Neuronal stem cell (in vitro differentiated cells): ENCODE measurements at regions not wholly inside any gene's neighbourhood (a gene's known extent, or its start where the extent isn't known, plus 50 kb on each side); places are given as distances from the start of the nearest gene placed in this dataset.
A peak's percentile ranks its signal among the peaks of the same experiment; 100 is the strongest.

Source experiments
- DNase-seq: peaks from one replicate; pipeline ENCODE4 v3.0.0-alpha.2; 2013; ENCODE audit warnings: low spot score
- H2AFZ ChIP-seq: one replicate; pipeline ENCODE4 v1.6.1; 2013; ENCODE audit warnings: mild to moderate bottlenecking, low read length, inconsistent platforms
- H2AK5ac ChIP-seq: 2 replicates; pipeline ENCODE4 v1.6.1; 2013; ENCODE audit warnings: low read depth, mild to moderate bottlenecking, inconsistent platforms, low read length, moderate library complexity, mixed read lengths
- H2BK120ac ChIP-seq: 2 replicates; pipeline ENCODE4 v1.6.1; 2013; ENCODE audit warnings: low read depth, mild to moderate bottlenecking, inconsistent platforms, low read length, moderate library complexity, mixed read lengths
- H2BK12ac ChIP-seq: one replicate; pipeline ENCODE4 v1.6.1; 2013; ENCODE audit warnings: low read length, inconsistent platforms
- H2BK15ac ChIP-seq: 2 replicates; pipeline ENCODE4 v1.6.1; 2013; ENCODE audit warnings: mild to moderate bottlenecking, low read length, inconsistent platforms, mixed read lengths
- H2BK5ac ChIP-seq: one replicate; pipeline ENCODE4 v1.6.1; 2013; ENCODE audit warnings: inconsistent platforms, mild to moderate bottlenecking, low read length, moderate library complexity
- H3K14ac ChIP-seq: one replicate; pipeline ENCODE4 v1.6.1; 2013; ENCODE audit warnings: low read length, inconsistent platforms
- H3K18ac ChIP-seq: 2 replicates; pipeline ENCODE4 v1.6.1; 2013; ENCODE audit warnings: low read length, inconsistent platforms
- H3K23ac ChIP-seq: 2 replicates; pipeline ENCODE4 v1.6.1; 2013; ENCODE audit warnings: low read depth, mild to moderate bottlenecking, mixed read lengths, low read length, inconsistent platforms; ENCODE audit not compliant: poor library complexity
- H3K27ac ChIP-seq: replicated peaks from 3 replicates; pipeline ENCODE4 v1.5.1; 2013; ENCODE audit warnings: low read length, inconsistent platforms
- H3K27me3 ChIP-seq, 3 experiments: 2 replicates each; pipeline ENCODE4 v1.6.1; 2013; ENCODE audit warnings: low read length in 3 of 3, mild to moderate bottlenecking in 2 of 3, inconsistent platforms in 1 of 3, low read depth in 1 of 3, mixed read lengths in 1 of 3, moderate library complexity in 1 of 3; ENCODE audit not compliant: control insufficient read depth in 3 of 3, insufficient read depth in 3 of 3
- H3K36me3 ChIP-seq, 2 donors: replicated peaks in 1 of 2; 2 replicates each; pipeline ENCODE4 v1.6.1; 2013; ENCODE audit warnings: low read length in 2 of 2; ENCODE audit not compliant: control insufficient read depth in 2 of 2, insufficient read depth in 2 of 2
- H3K4ac ChIP-seq: 2 replicates; pipeline ENCODE4 v1.6.1; 2013; ENCODE audit warnings: inconsistent platforms, mild to moderate bottlenecking, low read length, moderate library complexity
- H3K4me1 ChIP-seq, 2 donors: 1 replicate in 1 of 2; 2 replicates in 1 of 2; pipeline ENCODE4 v1.6.1; 2013; ENCODE audit warnings: low read length in 2 of 2, low read depth in 1 of 2; ENCODE audit not compliant: control insufficient read depth in 2 of 2, insufficient read depth in 1 of 2
- H3K4me2 ChIP-seq: one replicate; pipeline ENCODE4 v1.6.1; 2013; ENCODE audit warnings: mild to moderate bottlenecking, low read length, inconsistent platforms; ENCODE audit not compliant: insufficient read depth, poor library complexity, severe bottlenecking
- H3K4me3 ChIP-seq, 2 donors: 2 replicates each; pipeline ENCODE4 v1.5.1; 2013; ENCODE audit warnings: low read length in 2 of 2, mild to moderate bottlenecking in 2 of 2, inconsistent platforms in 1 of 2, moderate library complexity in 1 of 2
- H3K79me1 ChIP-seq: one replicate; pipeline ENCODE4 v1.6.1; 2013; ENCODE audit warnings: low read depth, mild to moderate bottlenecking, inconsistent platforms, low read length, moderate library complexity
- H3K9ac ChIP-seq: one replicate; pipeline ENCODE4 v1.6.1; 2013; ENCODE audit warnings: mild to moderate bottlenecking, low read depth, low read length, inconsistent platforms; ENCODE audit not compliant: poor library complexity
- H3K9me3 ChIP-seq, 2 donors: replicated peaks in 1 of 2; 2 replicates each; pipeline versions ENCODE3 to v1.6.1; 2013; ENCODE audit warnings: low read length in 2 of 2, mild to moderate bottlenecking in 2 of 2, inconsistent platforms in 1 of 2, low read depth in 1 of 2, mixed read lengths in 1 of 2, moderate library complexity in 1 of 2; ENCODE audit not compliant: control insufficient read depth in 2 of 2, insufficient read depth in 1 of 2
- H4K8ac ChIP-seq: one replicate; pipeline ENCODE4 v1.6.1; 2013; ENCODE audit warnings: low read depth, mild to moderate bottlenecking, inconsistent platforms, low read length, moderate library complexity
- H4K91ac ChIP-seq: one replicate; pipeline ENCODE4 v1.6.1; 2013; ENCODE audit warnings: low read length, low read depth, mild to moderate bottlenecking, inconsistent platforms; ENCODE audit not compliant: poor library complexity
- WGBS, 2 donors: extraction: QIAGEN DNeasy Blood & Tissue Kit; methylation state at CpG; one replicate each; pipeline ENCODE4 v1.1.7; 2013; ENCODE audit warnings: missing lambda C conversion rate in 2 of 2, mixed read lengths in 1 of 2; ENCODE audit not compliant: insufficient read length in 2 of 2, insufficient replicate concordance in 1 of 2; ENCODE audit errors: extremely low coverage in 2 of 2; 5-methylcytosine and 5-hydroxymethylcytosine counted together

GRCh38 chr12:91432089-91432488, 249.5 kb upstream of the DCN start:
- Histone ChIP-seq H3K36me3 (no peaks in the 10 kb centered on the region), H3K27ac (no peak overlapping the region)
- no CpG with 5 or more reads among the region's 2 CpGs for WGBS, 2 donors

GRCh38 chr12:91424506-91424905, 241.9 kb upstream of the DCN start:
- H3K27me3 ChIP-seq = no peaks in the 10 kb centered on the region
- no peak overlapping the region for H3K4me2 ChIP-seq
- H2AK5ac ChIP-seq = no peak overlapping the region
- H3K14ac ChIP-seq = no peak overlapping the region
- H4K91ac ChIP-seq = no peak overlapping the region
- no peaks in the 10 kb centered on the region for H3K79me1 ChIP-seq
- H3K9ac ChIP-seq = no peak overlapping the region
- no CpG with 5 or more reads among the region's 2 CpGs for WGBS, 2 donors
- H2BK15ac ChIP-seq = no peak overlapping the region
- no peak overlapping the region for H2BK120ac ChIP-seq
- H3K23ac ChIP-seq = no peak overlapping the region
- no peak overlapping the region for H2BK5ac ChIP-seq
- no peak overlapping the region for H3K4ac ChIP-seq
- no peak overlapping the region for H3K27ac ChIP-seq
- no peak overlapping the region for H4K8ac ChIP-seq
- H3K4me3 ChIP-seq = no peak overlapping the region
- DNase-seq = no peak
- no peak overlapping the region for H3K18ac ChIP-seq
- H2AFZ ChIP-seq = no peak overlapping the region
- no peaks in the 10 kb centered on the region for H3K36me3 ChIP-seq
- H3K9me3 ChIP-seq = no peaks in the 10 kb centered on the region
- H3K4me1 ChIP-seq = no peaks in the 10 kb centered on the region
- H2BK12ac ChIP-seq = no peak overlapping the region

More at GRCh38 chr12:91432089-91432488, 249.5 kb upstream of the DCN start:
- Histone ChIP-seq H2AFZ (peak overlapping the region; percentile 46), H2BK12ac (no peak overlapping the region), H2AK5ac (no peak overlapping the region), H3K27me3 (no peaks in the 10 kb centered on the region), H4K8ac (no peak overlapping the region), H2BK15ac (no peak overlapping the region), H3K4me1 (peaks cover 4 to 19% of the 10 kb centered on the region in 2 donors), H2BK120ac (no peak overlapping the region), H3K9me3 (no peaks in the 10 kb centered on the region), H3K4me2 (no peak overlapping the region), H3K14ac (no peak overlapping the region), H3K23ac (no peak overlapping the region), H4K91ac (no peak overlapping the region), H3K79me1 (no peaks in the 10 kb centered on the region), H3K9ac (no peak overlapping the region), H3K4me3 (no peak overlapping the region), H3K4ac (no peak overlapping the region), H2BK5ac (no peak overlapping the region), H3K18ac (no peak overlapping the region)
- peak; percentile 42 for DNase-seq

DNA sequence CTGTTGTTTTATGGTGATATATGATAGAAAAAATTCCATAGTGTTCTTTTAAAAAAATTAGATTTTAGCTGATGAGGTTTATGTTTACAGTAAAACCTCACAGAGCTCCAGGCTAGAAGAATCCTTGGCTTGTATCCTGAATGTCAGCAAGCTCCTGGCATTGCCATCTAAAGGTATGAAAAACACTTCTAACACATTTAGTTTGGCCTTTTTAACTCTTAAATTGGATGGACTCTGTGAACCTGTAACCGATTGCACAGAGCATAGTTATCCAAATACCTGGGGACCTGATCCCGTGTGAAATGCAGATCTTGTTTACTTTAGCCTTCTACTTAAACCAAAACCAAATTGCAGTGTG, 241.1 kb upstream of the DCN start:
- Histone ChIP-seq H3K27ac (no peak overlapping the region), H3K27me3 (no peaks in the 10 kb centered on the region)
- WGBS, 2 donors = no CpG with 5 or more reads among the region's 2 CpGs

GRCh38 chr12:91422811-91423692, 240.4 kb upstream of the DCN start:
- H3K9me3 ChIP-seq = no peaks in the 10 kb centered on the region
- H2BK15ac ChIP-seq = no peak overlapping the region
- no peak overlapping the region for H3K4me3 ChIP-seq
- H4K91ac ChIP-seq = no peak overlapping the region
- no peaks in the 10 kb centered on the region for H3K4me1 ChIP-seq
- no peak for DNase-seq
- WGBS, 2 donors = no CpG with 5 or more reads among the region's 7 CpGs
- H4K8ac ChIP-seq = no peak overlapping the region
- no peak overlapping the region for H2BK120ac ChIP-seq
- no peak overlapping the region for H2BK5ac ChIP-seq
- H3K9ac ChIP-seq = no peak overlapping the region
- H3K27me3 ChIP-seq = no peaks in the 10 kb centered on the region
- no peaks in the 10 kb centered on the region for H3K79me1 ChIP-seq
- H3K23ac ChIP-seq = no peak overlapping the region
- H3K36me3 ChIP-seq = no peaks in the 10 kb centered on the region
- no peak overlapping the region for H3K27ac ChIP-seq
- H3K14ac ChIP-seq = no peak overlapping the region
- H3K18ac ChIP-seq = no peak overlapping the region
- no peak overlapping the region for H3K4ac ChIP-seq
- H2AK5ac ChIP-seq = no peak overlapping the region
- H2AFZ ChIP-seq = peak overlapping the region; percentile 45
- H2BK12ac ChIP-seq = no peak overlapping the region
- H3K4me2 ChIP-seq = no peak overlapping the region

More for the DNA sequence above, 241.1 kb upstream of the DCN start:
- Histone ChIP-seq H3K14ac (no peak overlapping the region), H2BK12ac (no peak overlapping the region), H3K9ac (no peak overlapping the region), H3K9me3 (no peaks in the 10 kb centered on the region), H2AK5ac (no peak overlapping the region), H4K91ac (no peak overlapping the region), H3K79me1 (no peaks in the 10 kb centered on the region), H3K36me3 (no peaks in the 10 kb centered on the region), H3K4me1 (no peaks in the 10 kb centered on the region), H2BK15ac (no peak overlapping the region), H2BK5ac (no peak overlapping the region), H2AFZ (no peak overlapping the region), H3K4me3 (no peak overlapping the region), H3K23ac (no peak overlapping the region), H2BK120ac (no peak overlapping the region), H3K4me2 (no peak overlapping the region), H3K4ac (no peak overlapping the region), H3K18ac (no peak overlapping the region), H4K8ac (no peak overlapping the region)
- DNase-seq = no peak
